Thyroid gland (tissue), 4 donors: ENCODE measurements at regions not wholly inside any gene's neighbourhood (a gene's known extent, or its start where the extent isn't known, plus 50 kb on each side); places are given as distances from the start of the nearest gene placed in this dataset.

ENCODE experiments used
- DNase-seq, 2 donors: peaks; one replicate each; pipeline ENCODE4 v3.0.0-alpha.2; 2019
- H3K27ac ChIP-seq, 3 donors: fragments of 200-600 bp; sonication (generic); 1 replicate in 2 of 3; 2 replicates in 1 of 3; pipeline ENCODE4 v1.5.1; 2016 to 2019; ENCODE audit warnings: mild to moderate bottlenecking in 1 of 3, moderate library complexity in 1 of 3
- H3K27me3 ChIP-seq: fragments of 200-600 bp; sonication (generic); one replicate; pipeline ENCODE4 v1.5.1; 2019
- H3K36me3 ChIP-seq, 2 donors: fragments of 200-600 bp; sonication (generic); one replicate each; pipeline ENCODE4 v1.5.1; 2016 to 2019
- H3K4me1 ChIP-seq, 2 donors: fragments of 200-600 bp; sonication (generic); one replicate each; pipeline ENCODE4 v1.5.1; 2017 to 2019
- H3K4me3 ChIP-seq, 3 donors: fragments of 200-600 bp; sonication (generic); replicated peaks in 1 of 3; 1 replicate in 2 of 3; 2 replicates in 1 of 3; pipeline ENCODE4 v1.5.1; 2016; ENCODE audit warnings: mild to moderate bottlenecking in 1 of 3
- H3K9me3 ChIP-seq: fragments of 200-600 bp; sonication (generic); one replicate; pipeline ENCODE4 v1.5.1; 2017
- POLR2A ChIP-seq, 2 donors: fragments of 450-650 bp; IDR thresholded peaks; one replicate each; pipeline ENCODE4 v1.6.1; 2017; ENCODE audit warnings: antibody characterized with exemption in 2 of 2, mild to moderate bottlenecking in 2 of 2, moderate library complexity in 1 of 2
- WGBS, 2 donors: methylation state at CpG; one replicate each; pipeline ENCODE4 v1.1.5; 2017; 5-methylcytosine and 5-hydroxymethylcytosine counted together
- intact Hi-C: fragments of 100-400 bp; cut with DNase I; formaldehyde crosslinking; loops from one replicate; pipeline ENCODE4 v1.15.1; 2023
- TF ChIP-seq, protein P1 (sequence below), 6 experiments: fragments of 200-600 bp in 3 of 6; fragments of 450-650 bp in 3 of 6; sonication (generic) in 3 of 6; IDR thresholded peaks; one replicate each; pipeline ENCODE4 v1.5.1; 2016 to 2019; ENCODE audit warnings: antibody characterized with exemption in 6 of 6, mild to moderate bottlenecking in 2 of 6, inconsistent platforms in 1 of 6, moderate library complexity in 1 of 6

DNA sequence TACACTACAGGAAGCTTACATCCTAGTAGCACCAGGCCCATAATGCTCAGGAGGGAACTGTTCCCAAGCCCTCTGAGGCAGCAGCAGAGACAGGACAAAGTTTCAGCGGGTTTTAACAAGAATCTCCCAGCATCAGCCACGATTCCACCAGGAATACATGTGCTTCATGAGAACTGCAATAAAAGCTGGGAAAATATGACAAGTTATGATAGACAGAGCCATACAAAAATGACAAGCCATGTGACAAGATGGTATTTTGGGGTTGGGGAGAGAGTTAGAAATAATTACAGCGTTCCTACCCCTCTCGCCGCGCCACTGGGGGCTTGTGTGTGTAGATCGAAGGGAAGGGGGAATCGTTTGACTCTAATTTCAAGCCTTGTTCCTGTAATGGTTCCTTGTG is 112.7 kb upstream of the CTBP2 start:
- Histone ChIP-seq H3K9me3 (no peaks in the 10 kb centered on the region), H3K36me3 (no peaks in the 10 kb centered on the region), H3K4me3 (no peak overlapping the region), H3K4me1 (no peaks in the 10 kb centered on the region), H3K27ac (no peak overlapping the region), H3K27me3 (no peaks in the 10 kb centered on the region)
- TF ChIP-seq, protein P1, sequence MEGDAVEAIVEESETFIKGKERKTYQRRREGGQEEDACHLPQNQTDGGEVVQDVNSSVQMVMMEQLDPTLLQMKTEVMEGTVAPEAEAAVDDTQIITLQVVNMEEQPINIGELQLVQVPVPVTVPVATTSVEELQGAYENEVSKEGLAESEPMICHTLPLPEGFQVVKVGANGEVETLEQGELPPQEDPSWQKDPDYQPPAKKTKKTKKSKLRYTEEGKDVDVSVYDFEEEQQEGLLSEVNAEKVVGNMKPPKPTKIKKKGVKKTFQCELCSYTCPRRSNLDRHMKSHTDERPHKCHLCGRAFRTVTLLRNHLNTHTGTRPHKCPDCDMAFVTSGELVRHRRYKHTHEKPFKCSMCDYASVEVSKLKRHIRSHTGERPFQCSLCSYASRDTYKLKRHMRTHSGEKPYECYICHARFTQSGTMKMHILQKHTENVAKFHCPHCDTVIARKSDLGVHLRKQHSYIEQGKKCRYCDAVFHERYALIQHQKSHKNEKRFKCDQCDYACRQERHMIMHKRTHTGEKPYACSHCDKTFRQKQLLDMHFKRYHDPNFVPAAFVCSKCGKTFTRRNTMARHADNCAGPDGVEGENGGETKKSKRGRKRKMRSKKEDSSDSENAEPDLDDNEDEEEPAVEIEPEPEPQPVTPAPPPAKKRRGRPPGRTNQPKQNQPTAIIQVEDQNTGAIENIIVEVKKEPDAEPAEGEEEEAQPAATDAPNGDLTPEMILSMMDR (IDR thresholded peaks at IDR 0.05) = no peak
- TF ChIP-seq POLR2A (IDR thresholded peaks at IDR 0.05) = no peak
- intact Hi-C loops = no loop called here
- WGBS, 2 donors = 87 to 94% methylated on average over 8 of the region's 8 CpGs
- no peak for DNase-seq

GRCh38 chr10:125269716-125270115 is 109.4 kb upstream of the CTBP2 start:
- 78 to 90% methylated on average over 2 of the region's 2 CpGs for WGBS, 2 donors
- H3K27me3 ChIP-seq = no peaks in the 10 kb centered on the region
- no peaks in the 10 kb centered on the region for H3K4me1 ChIP-seq
- H3K27ac ChIP-seq = no peak overlapping the region
- intact Hi-C loops = no loop called here
- TF ChIP-seq, protein P1 (IDR thresholded peaks at IDR 0.05) = no peak
- no peak for TF ChIP-seq POLR2A (IDR thresholded peaks at IDR 0.05)
- H3K36me3 ChIP-seq = no peaks in the 10 kb centered on the region
- no peaks in the 10 kb centered on the region for H3K9me3 ChIP-seq
- H3K4me3 ChIP-seq = no peak overlapping the region
- no peak for DNase-seq

- intact Hi-C loops = no loop called here
Measured at GRCh38 chr10:125266966-125267365, 106.6 kb upstream of the CTBP2 start.

DNA sequence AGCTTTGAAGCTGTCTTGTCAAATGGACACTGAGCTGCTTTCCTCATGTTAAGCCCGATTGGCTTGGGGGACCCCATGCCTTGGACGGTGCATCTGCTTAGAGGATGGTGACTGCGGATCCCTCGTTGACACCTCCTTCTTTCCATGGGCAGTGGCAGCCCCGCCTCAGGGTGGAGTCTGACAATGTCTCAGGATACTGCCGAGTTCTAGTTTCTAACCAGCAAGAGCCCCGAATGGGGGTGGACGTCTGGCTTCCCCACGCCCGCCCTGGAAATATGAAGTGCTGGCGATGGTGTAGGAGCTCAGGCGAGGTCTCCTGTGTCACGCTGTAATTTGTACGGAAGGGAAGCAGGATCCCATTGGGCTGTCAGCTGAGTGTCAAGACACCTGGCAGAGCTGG is 106.2 kb upstream of the CTBP2 start:
- H3K4me1 ChIP-seq = no peaks in the 10 kb centered on the region
- no peak overlapping the region for H3K4me3 ChIP-seq
- no peak for DNase-seq
- intact Hi-C loops = no loop called here
- TF ChIP-seq, protein P1 (IDR thresholded peaks at IDR 0.05) = no peak
- TF ChIP-seq POLR2A (IDR thresholded peaks at IDR 0.05) = no peak
- H3K27me3 ChIP-seq = no peaks in the 10 kb centered on the region
- H3K9me3 ChIP-seq = no peaks in the 10 kb centered on the region
- H3K27ac ChIP-seq = no peak overlapping the region
- no peaks in the 10 kb centered on the region for H3K36me3 ChIP-seq
- 80 to 89% methylated on average over 6 to 14 of the region's 14 CpGs for WGBS, 2 donors

More at GRCh38 chr10:125266966-125267365, 106.6 kb upstream of the CTBP2 start:
- 83 to 89% methylated on average over 9 to 10 of the region's 13 CpGs for WGBS, 2 donors
- DNase-seq = no peak
- Histone ChIP-seq H3K36me3 (no peaks in the 10 kb centered on the region), H3K27ac (no peak overlapping the region), H3K4me3 (no peak overlapping the region), H3K9me3 (no peaks in the 10 kb centered on the region), H3K4me1 (no peaks in the 10 kb centered on the region), H3K27me3 (no peaks in the 10 kb centered on the region)
- TF ChIP-seq POLR2A (IDR thresholded peaks at IDR 0.05) = no peak
- TF ChIP-seq, protein P1 (IDR thresholded peaks at IDR 0.05) = no peak

DNA sequence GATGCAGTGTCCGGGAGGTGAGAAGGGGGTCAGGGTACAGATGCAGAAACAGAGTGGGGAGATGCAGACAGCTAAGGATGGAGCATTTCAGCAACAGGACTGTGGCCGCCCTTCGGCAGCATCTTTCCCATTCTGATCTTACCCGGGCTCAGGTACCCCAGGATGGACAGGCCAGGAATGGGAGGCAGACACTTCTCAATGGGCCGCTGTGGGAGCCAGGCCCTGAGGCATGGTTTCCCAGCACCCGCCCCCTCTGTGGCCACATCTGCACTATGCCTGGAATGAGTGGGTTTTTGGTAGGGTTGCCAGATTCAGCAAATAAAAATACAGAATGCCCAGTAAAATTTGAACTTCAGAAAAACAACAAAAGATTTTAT is 105.2 kb upstream of the CTBP2 start:
- H3K27me3 ChIP-seq = no peaks in the 10 kb centered on the region
- WGBS, 2 donors = 78 to 89% methylated on average over 6 of the region's 6 CpGs
- no peaks in the 10 kb centered on the region for H3K4me1 ChIP-seq
- TF ChIP-seq, protein P1 (IDR thresholded peaks at IDR 0.05) = no peak
- no peak for TF ChIP-seq POLR2A (IDR thresholded peaks at IDR 0.05)
- intact Hi-C loops = no loop called here
- H3K36me3 ChIP-seq = no peaks in the 10 kb centered on the region
- H3K4me3 ChIP-seq = no peak overlapping the region
- H3K9me3 ChIP-seq = no peaks in the 10 kb centered on the region
- no peak overlapping the region for H3K27ac ChIP-seq
- no peak for DNase-seq
